ENCODE measurements at regions not wholly inside any gene's neighbourhood (a gene's known extent, or its start where the extent isn't known, plus 50 kb on each side); places are given as distances from the start of the nearest gene placed in this dataset.
A peak's percentile ranks its signal among the peaks of the same experiment; 100 is the strongest.

GRCh38 chr1:106111044-106111443, 945.4 kb upstream of the PRMT6 start:
- Histone ChIP-seq H3K4me1 (replicated peaks) (no peaks in the 10 kb centered on the region), H3K36me3 (no peaks in the 10 kb centered on the region), H3K27ac (no peak overlapping the region), H3K4me3 (no peak overlapping the region), H3K27me3 (replicated peaks; ENCODE audit: insufficient read depth) (no peaks in the 10 kb centered on the region), H3K9me3 (no peaks in the 10 kb centered on the region)
- no peak for DNase-seq (ENCODE audit: low spot score)
- intact Hi-C loops (cut with DNase I), result no loop called here
- WGBS, result 59% methylated on average over 2 of the region's 2 CpGs
- TF ChIP-seq POLR2AphosphoS5 (IDR thresholded peaks at IDR 0.05) (no peak), CTCF (IDR thresholded peaks at IDR 0.05) (no peak)

GRCh38 chr1:106113851-106114250, 942.6 kb upstream of the PRMT6 start:
- Histone ChIP-seq H3K27ac (no peak overlapping the region), H3K4me1 (replicated peaks) (no peaks in the 10 kb centered on the region), H3K36me3 (no peaks in the 10 kb centered on the region), H3K9me3 (no peaks in the 10 kb centered on the region), H3K4me3 (no peak overlapping the region), H3K27me3 (replicated peaks; ENCODE audit: insufficient read depth) (no peaks in the 10 kb centered on the region)
- intact Hi-C loops (cut with DNase I), result no loop called here
- 89% methylated on average over 2 of the region's 2 CpGs for WGBS
- no peak for DNase-seq (ENCODE audit: low spot score)
- TF ChIP-seq POLR2AphosphoS5 (IDR thresholded peaks at IDR 0.05) (no peak), CTCF (IDR thresholded peaks at IDR 0.05) (no peak)

GRCh38 chr1:106120789-106121188, 935.7 kb upstream of the PRMT6 start:
- no peak for DNase-seq (ENCODE audit: low spot score)
- Histone ChIP-seq H3K27me3 (replicated peaks; ENCODE audit: insufficient read depth) (no peaks in the 10 kb centered on the region), H3K4me3 (no peak overlapping the region), H3K4me1 (replicated peaks) (no peaks in the 10 kb centered on the region), H3K9me3 (no peaks in the 10 kb centered on the region), H3K36me3 (no peaks in the 10 kb centered on the region), H3K27ac (no peak overlapping the region)
- no peak for TF ChIP-seq CTCF (IDR thresholded peaks at IDR 0.05)
- TF ChIP-seq POLR2AphosphoS5 (IDR thresholded peaks at IDR 0.05), result no peak
- no peak for TF ChIP-seq POLR2A (IDR thresholded peaks at IDR 0.05)
- WGBS, result 88% methylated on average over 2 of the region's 2 CpGs
- intact Hi-C loops (cut with DNase I), result no loop called here

GRCh38 chr1:106121728-106122127, 934.7 kb upstream of the PRMT6 start:
- WGBS, result 96% methylated on average over 6 of the region's 6 CpGs
- Histone ChIP-seq H3K27ac (no peak overlapping the region), H3K36me3 (no peaks in the 10 kb centered on the region), H3K9me3 (no peaks in the 10 kb centered on the region), H3K4me1 (replicated peaks) (no peaks in the 10 kb centered on the region), H3K4me3 (no peak overlapping the region), H3K27me3 (replicated peaks; ENCODE audit: insufficient read depth) (no peaks in the 10 kb centered on the region)
- DNase-seq (ENCODE audit: low spot score), result no peak
- TF ChIP-seq POLR2A (IDR thresholded peaks at IDR 0.05) (no peak), POLR2AphosphoS5 (IDR thresholded peaks at IDR 0.05) (no peak), CTCF (IDR thresholded peaks at IDR 0.05) (no peak)
- intact Hi-C loops (cut with DNase I), result no loop called here

- H3K36me3 ChIP-seq, result no peaks in the 10 kb centered on the region
- intact Hi-C loops (cut with DNase I), result no loop called here
- peak; percentile 21 for TF ChIP-seq POLR2AphosphoS5 (IDR thresholded peaks at IDR 0.05)
- TF ChIP-seq POLR2A (IDR thresholded peaks at IDR 0.05), result no peak
- no peaks in the 10 kb centered on the region for H3K4me1 ChIP-seq (replicated peaks)
- H3K27ac ChIP-seq, result no peak overlapping the region
- H3K27me3 ChIP-seq (replicated peaks; ENCODE audit: insufficient read depth), result no peaks in the 10 kb centered on the region
- H3K4me3 ChIP-seq, result no peak overlapping the region
- 31% methylated on average over 3 of the region's 3 CpGs for WGBS
- no peak for DNase-seq (ENCODE audit: low spot score)
- no peaks in the 10 kb centered on the region for H3K9me3 ChIP-seq
Measured at GRCh38 chr1:106134561-106134960, 921.9 kb upstream of the PRMT6 start.
